Endothelial cell of umbilical vein (primary cell): ENCODE measurements at regions not wholly inside any gene's neighbourhood (a gene's known extent, or its start where the extent isn't known, plus 50 kb on each side); places are given as distances from the start of the nearest gene placed in this dataset.

ENCODE experiments used
- BruUV-seq: library from RNA; stranded (reverse); fragments of 400-500 nt; replicated peaks from 2 replicates; lab custom pipeline; 2021; lab: Mats Ljungman, UMichigan
- CTCF ChIA-PET: fragments of 300-600, 350-600 bp; sonication (Branson Sonifier 250); formaldehyde crosslinking; loops from one replicate; lab custom pipeline; 2021; ENCODE audit warnings: antibody characterized with exemption, inconsistent platforms; lab: Charles Lee
- POLR2A ChIA-PET: fragments of 300-600, 350-600 bp; sonication (Branson Sonifier 250); formaldehyde crosslinking; loops from one replicate; lab custom pipeline; 2021; ENCODE audit warnings: antibody characterized with exemption, inconsistent platforms; lab: Charles Lee
- DNase-seq: peaks from one replicate; pipeline ENCODE4 v3.0.0-alpha.2; 2011; ENCODE audit warnings: low read depth, low spot score
- FAIRE-seq: peaks from 2 replicates; lab custom pipeline; 2011; peaks lifted over from hg19 to GRCh38; lab: Jason Lieb, UNC
- H2AFZ ChIP-seq: 2 replicates; pipeline ENCODE4 v1.6.0; 2012; ENCODE audit warnings: low read depth, low read length, control low read depth, inconsistent platforms
- H3K27ac ChIP-seq: 2 replicates; pipeline ENCODE4 v1.5.1; 2011; ENCODE audit warnings: low read depth, mild to moderate bottlenecking, control low read depth, low read length, moderate library complexity; ENCODE audit not compliant: insufficient read depth
- H3K27me3 ChIP-seq, 2 experiments: 2 replicates each; pipeline versions ENCODE4 v1.6.0 to v1.6.1; 2011; ENCODE audit warnings: low read length in 2 of 2, mixed read lengths in 1 of 2; ENCODE audit not compliant: control insufficient read depth in 2 of 2, insufficient read depth in 2 of 2
- H3K36me3 ChIP-seq, 2 experiments: 2 replicates in 1 of 2; 3 replicates in 1 of 2; pipeline ENCODE4 v1.5.1; 2011; ENCODE audit warnings: low read length in 2 of 2, mild to moderate bottlenecking in 1 of 2, moderate library complexity in 1 of 2; ENCODE audit not compliant: control insufficient read depth in 2 of 2, insufficient read depth in 2 of 2; ENCODE audit errors: extremely low read depth in 1 of 2
- H3K4me1 ChIP-seq: 3 replicates; pipeline ENCODE4 v1.5.1; 2011; ENCODE audit warnings: mild to moderate bottlenecking, low read length; ENCODE audit not compliant: control insufficient read depth, insufficient read depth; ENCODE audit errors: extremely low read depth
- H3K4me2 ChIP-seq: 2 replicates; pipeline ENCODE4 v1.6.1; 2011; ENCODE audit warnings: low read length, control low read depth, mixed read lengths; ENCODE audit not compliant: insufficient read depth
- H3K4me3 ChIP-seq, 3 experiments: fragments of 200-600 bp in 1 of 3; sonication (generic), shearing (Covaris generic) in 1 of 3; replicated peaks in 1 of 3; 2 replicates each; pipeline ENCODE4 v1.5.1; 2011 to 2016; ENCODE audit warnings: control low read depth in 3 of 3, low read length in 3 of 3, mild to moderate bottlenecking in 2 of 3, inconsistent platforms in 1 of 3, low read depth in 1 of 3, moderate library complexity in 1 of 3; ENCODE audit not compliant: insufficient read depth in 1 of 3
- H3K79me2 ChIP-seq: 2 replicates; pipeline ENCODE4 v1.6.0; 2012; ENCODE audit warnings: low read length, inconsistent platforms; ENCODE audit not compliant: control insufficient read depth, insufficient read depth
- H3K9ac ChIP-seq: replicated peaks from 2 replicates; pipeline ENCODE3; 2011; ENCODE audit warnings: low read length, control low read depth; ENCODE audit not compliant: insufficient read depth; ENCODE audit errors: extremely low read depth
- H3K9me1 ChIP-seq: replicated peaks from 3 replicates; pipeline ENCODE4 v1.6.0; 2011; ENCODE audit warnings: mild to moderate bottlenecking, low read length; ENCODE audit not compliant: control insufficient read depth, insufficient read depth; ENCODE audit errors: extremely low read depth
- H3K9me3 ChIP-seq: replicated peaks from 2 replicates; pipeline ENCODE4 v1.5.1; 2012; ENCODE audit warnings: low read length, inconsistent platforms; ENCODE audit not compliant: control insufficient read depth, insufficient read depth
- H4K20me1 ChIP-seq: replicated peaks from 2 replicates; pipeline ENCODE3; 2011; ENCODE audit warnings: mild to moderate bottlenecking, low read length; ENCODE audit not compliant: control insufficient read depth, insufficient read depth; ENCODE audit errors: extremely low read depth
- EZH2 ChIP-seq: IDR thresholded peaks from 2 replicates; pipeline ENCODE4 v1.6.1; 2012; ENCODE audit warnings: borderline replicate concordance, low read depth, mild to moderate bottlenecking, moderate library complexity, low read length, inconsistent platforms; ENCODE audit not compliant: severe bottlenecking
- FOS ChIP-seq: IDR thresholded peaks from 2 replicates; pipeline ENCODE4 v1.6.1; 2011; ENCODE audit warnings: mild to moderate bottlenecking, low read length, moderate library complexity, borderline replicate concordance; ENCODE audit not compliant: insufficient read depth
- GATA2 ChIP-seq: IDR thresholded peaks from 2 replicates; pipeline ENCODE4 v1.7.0; 2011; ENCODE audit warnings: low read depth, mild to moderate bottlenecking, moderate library complexity, mixed read lengths, low read length; ENCODE audit not compliant: insufficient read length, insufficient read depth
- JUN ChIP-seq: IDR thresholded peaks from 2 replicates; pipeline ENCODE4 v1.6.1; 2011; ENCODE audit warnings: borderline replicate concordance, low read depth; ENCODE audit not compliant: insufficient read length, insufficient read depth
- MAX ChIP-seq: IDR thresholded peaks from 2 replicates; pipeline ENCODE4 v1.6.1; 2011; ENCODE audit not compliant: insufficient read depth, insufficient read length
- MYC ChIP-seq: IDR thresholded peaks from one replicate; pipeline ENCODE4 v1.6.1; 2011; ENCODE audit warnings: mild to moderate bottlenecking, low read depth, low read length
- POLR2A ChIP-seq: IDR thresholded peaks from 2 replicates; pipeline ENCODE4 v1.6.1; 2012; ENCODE audit warnings: low read depth, mild to moderate bottlenecking, control low read depth, low read length
- POLR2AphosphoS5 ChIP-seq: IDR thresholded peaks from 2 replicates; pipeline ENCODE4 v1.6.1; 2012; ENCODE audit warnings: low read depth, mild to moderate bottlenecking, control low read depth, low read length, moderate library complexity; ENCODE audit not compliant: insufficient read depth
- dilution Hi-C: fragments of 300-500 bp; cut with MboI; formaldehyde crosslinking; loops from one replicate; pipeline ENCODE4 v1.15.0; 2019; ENCODE audit warnings: low sequenced_read_pairs; ENCODE audit not compliant: extremely low pct_ligation_motif_present
- intact Hi-C: fragments of 100-400 bp; cut with micrococcal nuclease; formaldehyde crosslinking; loops from one replicate; pipeline ENCODE4 v1.10.0; 2022
- TF ChIP-seq, protein P1 (sequence below), 2 donors: IDR thresholded peaks; 1 replicate in 1 of 2; 2 replicates in 1 of 2; pipeline ENCODE4 v1.5.1; 2011; ENCODE audit warnings: low read length in 2 of 2, mild to moderate bottlenecking in 2 of 2, moderate library complexity in 2 of 2, control low read depth in 1 of 2, inconsistent platforms in 1 of 2, low read depth in 1 of 2; ENCODE audit not compliant: insufficient read depth in 1 of 2; ENCODE audit errors: extremely low read depth in 1 of 2

DNA sequence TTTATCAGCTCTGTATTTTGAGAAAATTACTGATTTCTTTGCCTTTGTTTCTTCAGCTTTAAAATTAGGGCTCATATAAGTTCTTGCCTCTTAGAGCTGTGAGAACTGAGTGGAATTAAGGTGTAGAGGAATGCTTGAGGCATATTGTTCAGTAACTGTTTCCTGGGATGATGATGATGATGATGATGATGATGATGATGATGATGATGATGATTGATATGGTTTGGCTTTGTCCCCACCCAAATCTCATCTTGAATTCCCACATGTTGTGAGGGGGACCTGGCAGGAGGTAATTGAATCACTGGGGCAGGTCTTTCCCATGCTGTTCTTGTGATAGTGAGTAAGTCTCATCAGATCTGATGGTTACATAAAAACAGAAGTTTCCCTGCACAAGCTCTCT lies 118.7 kb downstream of the CHRM3 start:
- dilution Hi-C loops, result no loop called here
- TF ChIP-seq MAX (no peak), FOS (no peak), POLR2A (no peak), JUN (no peak), EZH2 (no peak), GATA2 (no peak), POLR2AphosphoS5 (no peak), MYC (no peak)
- TF ChIP-seq, protein P1, sequence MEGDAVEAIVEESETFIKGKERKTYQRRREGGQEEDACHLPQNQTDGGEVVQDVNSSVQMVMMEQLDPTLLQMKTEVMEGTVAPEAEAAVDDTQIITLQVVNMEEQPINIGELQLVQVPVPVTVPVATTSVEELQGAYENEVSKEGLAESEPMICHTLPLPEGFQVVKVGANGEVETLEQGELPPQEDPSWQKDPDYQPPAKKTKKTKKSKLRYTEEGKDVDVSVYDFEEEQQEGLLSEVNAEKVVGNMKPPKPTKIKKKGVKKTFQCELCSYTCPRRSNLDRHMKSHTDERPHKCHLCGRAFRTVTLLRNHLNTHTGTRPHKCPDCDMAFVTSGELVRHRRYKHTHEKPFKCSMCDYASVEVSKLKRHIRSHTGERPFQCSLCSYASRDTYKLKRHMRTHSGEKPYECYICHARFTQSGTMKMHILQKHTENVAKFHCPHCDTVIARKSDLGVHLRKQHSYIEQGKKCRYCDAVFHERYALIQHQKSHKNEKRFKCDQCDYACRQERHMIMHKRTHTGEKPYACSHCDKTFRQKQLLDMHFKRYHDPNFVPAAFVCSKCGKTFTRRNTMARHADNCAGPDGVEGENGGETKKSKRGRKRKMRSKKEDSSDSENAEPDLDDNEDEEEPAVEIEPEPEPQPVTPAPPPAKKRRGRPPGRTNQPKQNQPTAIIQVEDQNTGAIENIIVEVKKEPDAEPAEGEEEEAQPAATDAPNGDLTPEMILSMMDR (IDR thresholded peaks at IDR 0.05; ENCODE audit: extremely low read depth in 1 of 2, insufficient read depth in 1 of 2, low read depth in 1 of 2, low read length in 2 of 2), result no peak
- no peaks in the 10 kb centered on the region for H3K79me2 ChIP-seq
- DNase-seq, result no peak
- intact Hi-C loops, result no loop called here
- ChIA-PET CTCF (no interaction called here), POLR2A (no interaction called here)
- H3K36me3 ChIP-seq, result no peaks in the 10 kb centered on the region
- H3K4me1 ChIP-seq, result no peaks in the 10 kb centered on the region
- H3K4me2 ChIP-seq, result no peak overlapping the region
- peaks cover 2% of the 10 kb centered on the region for H3K9me3 ChIP-seq
- no peak overlapping the region for H3K9ac ChIP-seq
- H3K27me3 ChIP-seq, result no peaks in the 10 kb centered on the region
- BruUV-seq, result no TSS peak
- no peak overlapping the region for H3K27ac ChIP-seq
- no peaks in the 10 kb centered on the region for H3K9me1 ChIP-seq
- H2AFZ ChIP-seq, result no peak overlapping the region
- H4K20me1 ChIP-seq, result no peaks in the 10 kb centered on the region
- FAIRE-seq, result no peak
- H3K4me3 ChIP-seq, result no peak overlapping the region
